ENCODE measurements at regions not wholly inside any gene's neighbourhood (a gene's known extent, or its start where the extent isn't known, plus 50 kb on each side); places are given as distances from the start of the nearest gene placed in this dataset.

DNA sequence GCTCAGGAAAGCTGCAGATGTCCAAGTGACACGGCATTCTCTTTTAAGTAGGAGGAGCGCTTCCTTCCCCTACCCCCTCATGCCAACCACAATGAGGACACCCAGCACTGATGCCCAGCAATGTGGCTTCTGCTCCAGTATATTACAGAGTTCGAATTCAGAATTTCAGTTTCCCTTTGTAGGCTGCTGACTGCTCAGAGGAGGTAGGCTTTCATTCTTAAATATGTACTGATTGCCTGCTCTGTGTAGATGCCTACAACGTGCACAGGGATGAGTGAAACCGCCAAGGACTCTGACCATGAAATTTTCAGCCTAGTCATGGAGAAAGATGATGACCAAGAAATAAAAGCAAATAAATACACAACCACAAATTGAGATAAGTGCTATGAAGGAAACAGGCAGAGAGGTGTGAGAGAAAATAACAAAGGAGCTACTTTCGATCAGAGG is 50.9 kb upstream of the TNFAIP3 start:
- TF ChIP-seq, protein P1, sequence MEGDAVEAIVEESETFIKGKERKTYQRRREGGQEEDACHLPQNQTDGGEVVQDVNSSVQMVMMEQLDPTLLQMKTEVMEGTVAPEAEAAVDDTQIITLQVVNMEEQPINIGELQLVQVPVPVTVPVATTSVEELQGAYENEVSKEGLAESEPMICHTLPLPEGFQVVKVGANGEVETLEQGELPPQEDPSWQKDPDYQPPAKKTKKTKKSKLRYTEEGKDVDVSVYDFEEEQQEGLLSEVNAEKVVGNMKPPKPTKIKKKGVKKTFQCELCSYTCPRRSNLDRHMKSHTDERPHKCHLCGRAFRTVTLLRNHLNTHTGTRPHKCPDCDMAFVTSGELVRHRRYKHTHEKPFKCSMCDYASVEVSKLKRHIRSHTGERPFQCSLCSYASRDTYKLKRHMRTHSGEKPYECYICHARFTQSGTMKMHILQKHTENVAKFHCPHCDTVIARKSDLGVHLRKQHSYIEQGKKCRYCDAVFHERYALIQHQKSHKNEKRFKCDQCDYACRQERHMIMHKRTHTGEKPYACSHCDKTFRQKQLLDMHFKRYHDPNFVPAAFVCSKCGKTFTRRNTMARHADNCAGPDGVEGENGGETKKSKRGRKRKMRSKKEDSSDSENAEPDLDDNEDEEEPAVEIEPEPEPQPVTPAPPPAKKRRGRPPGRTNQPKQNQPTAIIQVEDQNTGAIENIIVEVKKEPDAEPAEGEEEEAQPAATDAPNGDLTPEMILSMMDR (IDR thresholded peaks at IDR 0.05), result no peak
- 65 to 66% methylated on average over 6 of the region's 6 CpGs for WGBS, 2 donors
- Histone ChIP-seq H3K9me3 (no peaks in the 10 kb centered on the region), H3K4me3 (no peak overlapping the region), H3K4me1 (peaks cover 0 to 7% (median 0%) of the 10 kb centered on the region in 3 donors), H3K36me3 (no peaks in the 10 kb centered on the region), H3K27me3 (no peaks in the 10 kb centered on the region), H3K27ac (no peak overlapping the region)
- FAIRE-seq (no peak), ATAC-seq (no peak), DNase-seq (no peak)
- intact Hi-C loops (cut with DNase I), result no loop called here

DNA sequence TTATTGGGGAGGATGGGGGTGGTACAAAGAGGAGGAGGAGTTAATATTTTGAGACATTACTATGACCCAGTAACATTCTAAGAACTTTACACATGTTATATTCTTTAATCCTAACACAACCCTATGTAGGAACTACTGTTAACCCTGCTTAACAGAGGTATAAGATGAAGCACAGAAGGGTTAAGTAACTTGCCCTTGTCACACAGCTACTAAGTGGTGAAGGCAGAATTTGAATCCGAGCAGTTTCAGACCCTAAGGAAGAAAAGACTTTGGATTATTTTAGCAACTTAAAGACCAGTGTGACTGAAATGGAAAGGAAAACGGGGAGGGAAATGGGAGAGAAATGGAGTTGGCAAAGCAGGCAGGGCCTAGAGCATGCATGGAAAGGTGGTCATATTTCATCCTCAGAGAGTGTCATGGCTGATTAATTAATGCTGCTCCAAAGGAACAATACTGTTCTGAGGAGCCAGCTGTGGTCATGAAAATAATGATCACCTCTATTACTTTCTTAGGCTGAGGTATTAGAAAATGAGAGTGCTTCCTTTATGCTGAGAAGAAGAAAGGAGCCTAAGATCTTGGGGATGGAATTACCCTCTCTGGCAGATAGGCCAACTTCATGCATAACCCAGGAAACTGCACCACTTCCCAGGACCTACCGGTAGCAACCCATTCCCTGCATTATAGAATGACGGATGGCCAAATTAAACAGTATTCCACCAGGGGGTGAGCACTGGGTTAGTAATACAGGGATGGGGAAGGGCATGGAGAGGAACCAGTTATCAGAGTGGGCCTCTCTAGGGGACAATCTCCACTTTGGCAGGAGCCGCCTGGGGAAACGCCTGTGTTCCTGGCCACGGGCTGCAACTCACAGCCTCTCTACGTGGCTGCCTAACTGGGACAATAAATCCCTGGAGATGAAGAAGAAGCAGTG is 50.1 kb upstream of the TNFAIP3 start:
- H3K27ac ChIP-seq, result no peak overlapping the region
- ATAC-seq (no peak), DNase-seq (no peak), FAIRE-seq (no peak)
- H3K9me3 ChIP-seq, result no peaks in the 10 kb centered on the region
- intact Hi-C loops (cut with DNase I), result no loop called here
- H3K36me3 ChIP-seq, result no peaks in the 10 kb centered on the region
- H3K4me1 ChIP-seq, result no peaks in the 10 kb centered on the region
- TF ChIP-seq, protein P1 (IDR thresholded peaks at IDR 0.05), result no peak
- 76 to 85% methylated on average over 8 of the region's 8 CpGs for WGBS, 2 donors
- no peaks in the 10 kb centered on the region for H3K27me3 ChIP-seq
- H3K4me3 ChIP-seq, result no peak overlapping the region
